Keratinocyte (primary cell): ENCODE measurements at regions not wholly inside any gene's neighbourhood (a gene's known extent, or its start where the extent isn't known, plus 50 kb on each side); places are given as distances from the start of the nearest gene placed in this dataset.

Experiments
- DNase-seq: peaks from one replicate; pipeline ENCODE4 v3.0.0-alpha.2; 2011; ENCODE audit warnings: low read depth, missing footprints, low spot score
- FAIRE-seq: peaks from 2 replicates; lab custom pipeline; 2011; peaks lifted over from hg19 to GRCh38; lab: Jason Lieb, UNC
- H2AFZ ChIP-seq: 2 replicates; pipeline ENCODE4 v1.6.0; 2012; ENCODE audit warnings: low read length, control low read depth, inconsistent platforms; ENCODE audit not compliant: control insufficient read depth
- H3K27ac ChIP-seq: 2 replicates; pipeline ENCODE4 v1.5.1; 2011; ENCODE audit warnings: low read length; ENCODE audit not compliant: control insufficient read depth, insufficient read depth
- H3K27me3 ChIP-seq: 3 replicates; pipeline ENCODE4 v1.6.0; 2011; ENCODE audit warnings: low read length; ENCODE audit not compliant: control insufficient read depth, insufficient read depth; ENCODE audit errors: extremely low read depth
- H3K36me3 ChIP-seq, 2 experiments: 2 replicates in 1 of 2; 3 replicates in 1 of 2; pipeline ENCODE4 v1.5.1; 2011; ENCODE audit warnings: low read length in 2 of 2, mild to moderate bottlenecking in 1 of 2; ENCODE audit not compliant: control insufficient read depth in 2 of 2, insufficient read depth in 2 of 2; ENCODE audit errors: extremely low read depth in 1 of 2
- H3K4me1 ChIP-seq: 3 replicates; pipeline ENCODE4 v1.5.1; 2011; ENCODE audit warnings: low read length; ENCODE audit not compliant: control insufficient read depth, insufficient read depth; ENCODE audit errors: extremely low read depth
- H3K4me2 ChIP-seq: 3 replicates; pipeline ENCODE4 v1.6.0; 2011; ENCODE audit warnings: low read depth, low read length; ENCODE audit not compliant: control insufficient read depth, insufficient read depth; ENCODE audit errors: extremely low read depth
- H3K4me3 ChIP-seq, 3 experiments: fragments of 200-600 bp in 1 of 3; sonication (generic) in 1 of 3; 2 replicates in 2 of 3; 3 replicates in 1 of 3; pipeline ENCODE4 v1.5.1; 2011 to 2016; ENCODE audit warnings: low read length in 3 of 3, mild to moderate bottlenecking in 3 of 3, control low read depth in 2 of 3, inconsistent platforms in 1 of 3, low read depth in 1 of 3, mixed read lengths in 1 of 3, mixed run types in 1 of 3, moderate library complexity in 1 of 3; ENCODE audit not compliant: control insufficient read depth in 2 of 3, insufficient read depth in 2 of 3; ENCODE audit errors: extremely low read depth in 1 of 3
- H3K79me2 ChIP-seq: 2 replicates; pipeline ENCODE4 v1.6.0; 2012; ENCODE audit warnings: low read length; ENCODE audit not compliant: control insufficient read depth, insufficient read depth
- H3K9ac ChIP-seq: 3 replicates; pipeline ENCODE4 v1.6.0; 2011; ENCODE audit warnings: low read length; ENCODE audit not compliant: control insufficient read depth, insufficient read depth; ENCODE audit errors: extremely low read depth
- H3K9me1 ChIP-seq: 3 replicates; pipeline ENCODE4 v1.6.0; 2011; ENCODE audit warnings: low read length; ENCODE audit not compliant: control insufficient read depth, insufficient read depth; ENCODE audit errors: extremely low read depth
- H3K9me3 ChIP-seq: 2 replicates; pipeline ENCODE4 v1.5.1; 2012; ENCODE audit warnings: low read depth, low read length; ENCODE audit not compliant: control insufficient read depth
- H4K20me1 ChIP-seq: 3 replicates; pipeline ENCODE4 v1.6.0; 2011; ENCODE audit warnings: low read length; ENCODE audit not compliant: control insufficient read depth, insufficient read depth; ENCODE audit errors: extremely low read depth
- CTCF ChIP-seq, 3 experiments: IDR thresholded peaks in 1 of 3; conservative IDR thresholded peaks in 1 of 3; optimal IDR thresholded peaks in 1 of 3; 2 replicates in 2 of 3; 3 replicates in 1 of 3; pipeline versions ENCODE3 to v1.5.1; 2011; ENCODE audit warnings: low read length in 3 of 3, mild to moderate bottlenecking in 3 of 3, moderate library complexity in 2 of 3, control low read depth in 1 of 3, inconsistent platforms in 1 of 3; ENCODE audit not compliant: insufficient read depth in 2 of 3; ENCODE audit errors: extremely low read depth in 1 of 3
- EZH2 ChIP-seq: IDR thresholded peaks from one replicate; pipeline ENCODE4 v1.6.1; 2012; ENCODE audit warnings: inconsistent platforms, mild to moderate bottlenecking, low read length, moderate library complexity
- dilution Hi-C: fragments of 300-500 bp; cut with MboI; formaldehyde crosslinking; loops from one replicate; pipeline ENCODE4 v1.7.0; 2020; ENCODE audit warnings: low sequenced_read_pairs; ENCODE audit not compliant: extremely low pct_ligation_motif_present

DNA sequence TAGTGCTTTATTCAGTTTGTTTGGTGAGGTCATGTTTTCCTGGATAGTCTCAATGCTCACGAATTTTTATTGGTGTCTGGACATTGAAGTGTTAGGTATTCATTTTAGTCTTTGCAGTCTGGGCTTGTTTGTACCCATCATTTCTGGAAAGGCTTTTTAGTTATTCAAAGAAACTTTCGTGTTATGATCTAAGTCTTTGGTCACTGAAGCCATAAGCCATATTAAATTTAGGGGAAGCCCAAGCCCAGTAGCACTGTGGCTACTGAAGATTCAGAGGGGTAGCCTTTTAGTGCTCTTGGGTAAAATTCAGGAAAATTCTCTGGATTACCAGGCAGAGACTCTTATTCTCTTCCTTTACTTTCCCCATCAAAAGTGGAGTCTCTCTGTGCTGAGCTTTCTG is 56.2 kb upstream of the PEX5L start:
- Histone ChIP-seq H3K9me1 (no peaks in the 10 kb centered on the region), H3K27ac (no peak overlapping the region), H3K79me2 (no peaks in the 10 kb centered on the region), H3K4me1 (no peaks in the 10 kb centered on the region), H3K27me3 (no peaks in the 10 kb centered on the region), H3K36me3 (no peaks in the 10 kb centered on the region), H3K4me2 (no peak overlapping the region), H3K4me3 (no peak overlapping the region), H2AFZ (no peak overlapping the region), H4K20me1 (no peaks in the 10 kb centered on the region), H3K9me3 (no peaks in the 10 kb centered on the region), H3K9ac (no peak overlapping the region)
- DNase-seq, result no peak
- dilution Hi-C loops, result no loop called here
- TF ChIP-seq EZH2, result no peak
- FAIRE-seq, result no peak

DNA sequence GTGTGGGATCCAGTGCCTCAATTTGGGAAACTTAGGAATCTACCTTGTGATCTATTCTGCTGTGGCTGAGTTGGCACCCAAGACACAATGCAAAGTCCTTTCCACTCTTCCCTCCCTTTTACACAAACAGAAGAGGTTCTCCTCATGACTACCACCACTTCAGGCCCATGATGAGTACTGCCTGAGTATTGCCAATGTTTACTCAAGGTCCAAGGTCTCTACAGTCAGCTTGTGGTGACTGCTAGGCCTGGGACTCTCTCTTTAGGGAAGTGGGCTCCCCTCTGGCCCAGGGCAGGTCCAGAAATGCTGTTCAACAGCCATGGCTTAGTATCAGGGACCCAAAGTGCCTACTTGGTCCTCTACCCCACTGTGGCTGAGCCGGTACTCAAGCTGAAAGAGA is 56.8 kb upstream of the PEX5L start:
- dilution Hi-C loops, result no loop called here

More for the DNA sequence above, 56.8 kb upstream of the PEX5L start:
- H3K9me3 ChIP-seq, result no peaks in the 10 kb centered on the region
- H3K4me3 ChIP-seq, result no peak overlapping the region
- no peak overlapping the region for H3K9ac ChIP-seq
- H3K27me3 ChIP-seq, result no peaks in the 10 kb centered on the region
- no peak overlapping the region for H3K27ac ChIP-seq
- H3K9me1 ChIP-seq, result no peaks in the 10 kb centered on the region
- TF ChIP-seq EZH2, result no peak
- TF ChIP-seq CTCF (optimal IDR thresholded peaks at IDR 0.05 in 1 of 3, IDR thresholded peaks at IDR 0.05 in 1 of 3, conservative IDR thresholded peaks at IDR 0.05 in 1 of 3; ENCODE audit: extremely low read depth in 1 of 3, insufficient read depth in 2 of 3, low read length in 3 of 3), result no peak
- no peaks in the 10 kb centered on the region for H3K79me2 ChIP-seq
- no peak overlapping the region for H3K4me2 ChIP-seq
- no peaks in the 10 kb centered on the region for H4K20me1 ChIP-seq
- no peak for FAIRE-seq
- no peak overlapping the region for H2AFZ ChIP-seq
- H3K36me3 ChIP-seq, result no peaks in the 10 kb centered on the region
- no peak for DNase-seq
- no peaks in the 10 kb centered on the region for H3K4me1 ChIP-seq
